ENCODE measurements at regions not wholly inside any gene's neighbourhood (a gene's known extent, or its start where the extent isn't known, plus 50 kb on each side); places are given as distances from the start of the nearest gene placed in this dataset.

DNA sequence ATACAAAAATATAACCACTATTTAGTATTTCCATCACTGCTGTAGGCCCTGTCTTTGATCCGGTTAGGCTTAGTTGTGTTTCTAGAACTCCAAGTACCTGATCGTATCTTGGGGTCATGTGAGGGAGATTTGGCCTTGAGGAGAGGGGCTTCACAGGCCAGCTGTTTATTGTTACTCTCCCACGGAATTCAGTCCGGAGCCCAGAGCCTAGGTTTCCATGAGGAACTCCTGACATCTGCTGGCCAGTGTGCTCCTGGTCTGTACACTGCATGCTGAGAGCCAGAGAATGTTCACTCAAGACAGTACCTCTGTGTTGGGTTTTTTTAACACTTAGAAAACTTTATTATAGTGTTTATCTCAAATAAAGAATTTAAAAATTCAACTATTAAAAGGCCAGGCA is 341.0 kb upstream of the TMEM132C start:
- no peak overlapping the region for H3K27ac ChIP-seq
- intact Hi-C loops (cut with DNase I; ENCODE audit: low total_unique reads), result no loop called here

DNA sequence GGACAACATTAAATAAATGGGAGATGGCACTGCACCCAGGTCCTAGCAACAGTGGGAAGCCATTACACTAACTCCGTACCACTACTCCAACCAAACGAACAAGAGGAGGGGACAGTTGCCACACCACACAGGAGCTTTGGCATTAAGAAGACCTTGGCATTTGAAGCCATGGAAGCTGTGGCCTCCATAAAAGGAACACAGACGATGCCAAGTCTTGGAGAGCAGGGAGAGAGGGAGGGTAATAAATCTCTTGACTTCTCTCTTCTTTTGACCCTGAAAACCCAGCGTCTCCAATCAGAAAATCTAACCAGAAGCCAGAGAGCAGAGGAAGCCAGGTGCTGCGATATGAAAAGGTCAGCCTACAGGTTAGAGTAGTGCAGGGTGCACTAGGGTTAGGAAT is 338.8 kb upstream of the TMEM132C start:
- 27 to 45% (median 32%) methylated on average over 5 of the region's 5 CpGs for WGBS, 5 donors
- H3K4me3 ChIP-seq, result no peak overlapping the region
- no peaks in the 10 kb centered on the region for H3K27me3 ChIP-seq (replicated peaks in 1 of 7)
- H3K4me1 ChIP-seq, result no peaks in the 10 kb centered on the region
- TF ChIP-seq CTCF (IDR thresholded peaks at IDR 0.05 in 8 of 11, conservative IDR thresholded peaks at IDR 0.05 in 3 of 11) (no peak), POLR2A (IDR thresholded peaks at IDR 0.05) (no peak), POLR2AphosphoS5 (IDR thresholded peaks at IDR 0.05) (no peak)
- no peaks in the 10 kb centered on the region for H3K9me3 ChIP-seq
- H3K36me3 ChIP-seq, result no peaks in the 10 kb centered on the region
- DNase-seq, result no peak
- intact Hi-C loops (cut with DNase I; ENCODE audit: low total_unique reads), result no loop called here
- no peak overlapping the region for H3K27ac ChIP-seq

More for the DNA sequence above, 341.0 kb upstream of the TMEM132C start:
- no peaks in the 10 kb centered on the region for H3K36me3 ChIP-seq
- no peaks in the 10 kb centered on the region for H3K27me3 ChIP-seq (replicated peaks in 1 of 7)
- DNase-seq, result no peak
- H3K4me1 ChIP-seq, result no peaks in the 10 kb centered on the region
- H3K4me3 ChIP-seq, result no peak overlapping the region
- WGBS, 5 donors, result 31 to 59% (median 44%) methylated on average over 4 of the region's 4 CpGs
- TF ChIP-seq POLR2AphosphoS5 (IDR thresholded peaks at IDR 0.05) (no peak), CTCF (IDR thresholded peaks at IDR 0.05 in 8 of 11, conservative IDR thresholded peaks at IDR 0.05 in 3 of 11) (no peak), POLR2A (IDR thresholded peaks at IDR 0.05) (no peak)
- H3K9me3 ChIP-seq, result no peaks in the 10 kb centered on the region

DNA sequence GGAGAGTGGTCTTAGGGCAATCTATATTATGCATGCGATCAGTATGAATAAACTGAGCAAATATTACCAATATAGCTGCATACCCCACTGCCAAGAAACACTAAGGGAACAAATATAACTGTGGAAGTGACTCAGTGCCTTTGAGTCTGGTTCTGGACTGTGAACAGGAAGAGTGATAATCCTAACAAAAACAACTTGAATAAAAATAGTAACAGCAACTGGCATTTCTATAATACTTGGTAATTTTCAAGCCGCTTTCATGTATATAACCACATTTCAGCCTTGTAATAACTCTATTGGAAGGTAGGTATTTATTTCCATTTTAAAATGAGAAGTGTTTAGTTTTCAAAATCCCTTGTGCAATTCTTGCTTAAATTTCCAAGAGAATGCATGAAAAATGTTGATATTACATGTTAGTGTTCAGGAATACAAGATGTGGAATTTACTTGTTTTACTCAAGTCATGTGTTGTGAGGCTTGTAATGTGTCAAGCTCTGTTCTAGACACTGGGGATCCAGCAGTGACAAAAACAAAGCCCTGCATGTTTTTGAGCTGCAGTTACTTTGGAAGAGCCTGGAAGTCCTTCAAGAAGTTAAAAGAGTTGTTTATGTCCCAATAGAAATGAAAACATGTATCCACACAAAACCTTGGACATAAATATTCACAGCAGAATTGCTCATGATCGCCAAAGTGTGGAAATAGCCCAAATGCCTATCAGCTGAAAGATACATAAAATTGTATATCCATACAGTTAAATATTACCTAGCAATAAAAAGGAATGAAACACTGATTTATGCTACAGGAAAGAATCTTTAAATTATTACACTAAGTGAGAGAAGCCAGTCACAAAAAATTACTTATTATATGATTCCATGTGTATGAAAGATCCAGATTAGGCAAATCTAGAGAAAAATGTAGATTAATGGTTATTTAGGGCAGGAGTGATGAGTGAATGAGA is 338.1 kb upstream of the TMEM132C start:
- TF ChIP-seq POLR2AphosphoS5 (IDR thresholded peaks at IDR 0.05), result no peak

GRCh38 chr12:127930122-127930521 is 336.8 kb upstream of the TMEM132C start:
- Histone ChIP-seq H3K9me3 (no peaks in the 10 kb centered on the region), H3K27me3 (replicated peaks in 1 of 7) (no peaks in the 10 kb centered on the region), H3K4me1 (no peaks in the 10 kb centered on the region), H3K27ac (no peak overlapping the region), H3K4me3 (no peak overlapping the region), H3K36me3 (no peaks in the 10 kb centered on the region)
- intact Hi-C loops (cut with DNase I; ENCODE audit: low total_unique reads), result no loop called here
- 57 to 71% (median 62%) methylated on average over 5 of the region's 5 CpGs for WGBS, 5 donors
- DNase-seq, result no peak
- TF ChIP-seq CTCF (IDR thresholded peaks at IDR 0.05 in 8 of 11, conservative IDR thresholded peaks at IDR 0.05 in 3 of 11) (no peak), POLR2AphosphoS5 (IDR thresholded peaks at IDR 0.05) (no peak), POLR2A (IDR thresholded peaks at IDR 0.05) (no peak)

More for the DNA sequence above, 338.1 kb upstream of the TMEM132C start:
- Histone ChIP-seq H3K9me3 (no peaks in the 10 kb centered on the region), H3K27ac (no peak overlapping the region), H3K36me3 (no peaks in the 10 kb centered on the region), H3K27me3 (replicated peaks in 1 of 7) (no peaks in the 10 kb centered on the region), H3K4me3 (no peak overlapping the region), H3K4me1 (no peaks in the 10 kb centered on the region)
- 36 to 47% (median 44%) methylated on average over 3 of the region's 3 CpGs for WGBS, 5 donors
- intact Hi-C loops (cut with DNase I; ENCODE audit: low total_unique reads), result no loop called here
- DNase-seq, result no peak
